ENCODE measurements at regions not wholly inside any gene's neighbourhood (a gene's known extent, or its start where the extent isn't known, plus 50 kb on each side); places are given as distances from the start of the nearest gene placed in this dataset.

GRCh38 chr2:71783215-71783614, 329.9 kb downstream of the DYSF start:
- Mint-ChIP-seq H3K36me3 (ENCODE audit: low read depth) (no peaks in the 10 kb centered on the region), H3K4me3 (no peak overlapping the region), H3K27ac (peak overlapping the region in 1 of 3 experiments; percentile 5), H3K4me1 (peaks cover 47% of the 10 kb centered on the region), H3K9me3 (no peaks in the 10 kb centered on the region), H3K27me3 (ENCODE audit: low read depth) (peaks cover 77% of the 10 kb centered on the region)
- TF ChIP-seq CTCF (IDR thresholded peaks at IDR 0.05; ENCODE audit: unreplicated experiment in 3 of 3) = no peak

- Mint-ChIP-seq H3K4me1 (peaks cover 49% of the 10 kb centered on the region), H3K9me3 (no peaks in the 10 kb centered on the region), H3K4me3 (no peak overlapping the region), H3K27me3 (ENCODE audit: low read depth) (peaks cover 77% of the 10 kb centered on the region), H3K36me3 (ENCODE audit: low read depth) (no peaks in the 10 kb centered on the region), H3K27ac (no peak overlapping the region)
- no peak for TF ChIP-seq CTCF (IDR thresholded peaks at IDR 0.05; ENCODE audit: unreplicated experiment in 3 of 3)
These were observed 329.0 kb downstream of the DYSF start for GRCh38 chr2:71782323-71782722.

GRCh38 chr2:71781695-71782228, 328.4 kb downstream of the DYSF start:
- Mint-ChIP-seq H3K4me3 (no peak overlapping the region), H3K27ac (no peak overlapping the region), H3K9me3 (no peaks in the 10 kb centered on the region), H3K36me3 (ENCODE audit: low read depth) (no peaks in the 10 kb centered on the region), H3K27me3 (ENCODE audit: low read depth) (peaks cover 82% of the 10 kb centered on the region), H3K4me1 (peaks cover 49% of the 10 kb centered on the region)
- no peak for TF ChIP-seq CTCF (IDR thresholded peaks at IDR 0.05; ENCODE audit: unreplicated experiment in 3 of 3)

- Mint-ChIP-seq H3K36me3 (ENCODE audit: low read depth) (no peaks in the 10 kb centered on the region), H3K27me3 (ENCODE audit: low read depth) (peaks cover 87% of the 10 kb centered on the region), H3K4me3 (no peak overlapping the region), H3K4me1 (peaks cover 40% of the 10 kb centered on the region), H3K9me3 (no peaks in the 10 kb centered on the region), H3K27ac (peak overlapping the region in 2 of 3 experiments; percentile 74 to 89)
- no peak for TF ChIP-seq CTCF (IDR thresholded peaks at IDR 0.05; ENCODE audit: unreplicated experiment in 3 of 3)
These were observed 326.8 kb downstream of the DYSF start for GRCh38 chr2:71780162-71780561.

- TF ChIP-seq CTCF (IDR thresholded peaks at IDR 0.05; ENCODE audit: unreplicated experiment in 3 of 3) = no peak
- H3K27me3 Mint-ChIP-seq (ENCODE audit: low read depth) = peaks cover 87% of the 10 kb centered on the region
- no peaks in the 10 kb centered on the region for H3K9me3 Mint-ChIP-seq
These were observed 326.4 kb downstream of the DYSF start for GRCh38 chr2:71779774-71780105.

GRCh38 chr2:71778936-71779773, 325.8 kb downstream of the DYSF start:
- Mint-ChIP-seq H3K36me3 (ENCODE audit: low read depth) (no peaks in the 10 kb centered on the region), H3K4me3 (no peak overlapping the region), H3K4me1 (peaks cover 35% of the 10 kb centered on the region), H3K9me3 (no peaks in the 10 kb centered on the region), H3K27ac (peak overlapping the region in 2 of 3 experiments; percentile 74 to 89), H3K27me3 (ENCODE audit: low read depth) (peaks cover 82% of the 10 kb centered on the region)
- peak in 1 of 3 experiments; percentile 7 for TF ChIP-seq CTCF (IDR thresholded peaks at IDR 0.05; ENCODE audit: unreplicated experiment in 3 of 3)

More at GRCh38 chr2:71779774-71780105, 326.4 kb downstream of the DYSF start:
- H3K36me3 Mint-ChIP-seq (ENCODE audit: low read depth) = no peaks in the 10 kb centered on the region
- H3K27ac Mint-ChIP-seq = peak overlapping the region in 2 of 3 experiments; percentile 74 to 89
- peaks cover 36% of the 10 kb centered on the region for H3K4me1 Mint-ChIP-seq
- no peak overlapping the region for H3K4me3 Mint-ChIP-seq

Data from nephron (organoid).